Adrenal gland (tissue), 9 donors: ENCODE measurements at regions not wholly inside any gene's neighbourhood (a gene's known extent, or its start where the extent isn't known, plus 50 kb on each side); places are given as distances from the start of the nearest gene placed in this dataset.

Source experiments
- DNase-seq, 7 donors: peaks; one replicate each; pipeline ENCODE4 v3.0.0-alpha.2; 2019 to 2020
- H3K27ac ChIP-seq, 5 donors: fragments of 200-600 bp; sonication (generic) in 4 of 5; 1 replicate in 3 of 5; 2 replicates in 2 of 5; pipeline versions ENCODE4 v1.5.1 to v1.8.0; 2016 to 2020; ENCODE audit warnings: mild to moderate bottlenecking in 1 of 5
- H3K27me3 ChIP-seq: fragments of 200-600 bp; 2 replicates; pipeline ENCODE4 v1.8.0; 2021
- H3K36me3 ChIP-seq, 2 donors: fragments of 200-600 bp; replicated peaks in 1 of 2; 1 replicate in 1 of 2; 2 replicates in 1 of 2; pipeline versions ENCODE4 v1.5.1 to v1.8.0; 2018 to 2022
- H3K4me1 ChIP-seq, 2 donors: fragments of 200-600 bp; replicated peaks in 1 of 2; 1 replicate in 1 of 2; 2 replicates in 1 of 2; pipeline versions ENCODE4 v1.5.1 to v1.8.0; 2018 to 2021
- H3K4me3 ChIP-seq, 4 donors: fragments of 200-600 bp; sonication (generic) in 3 of 4; one replicate each; pipeline ENCODE4 v1.5.1; 2016 to 2018
- H3K9me3 ChIP-seq, 3 donors: fragments of 200-600 bp; sonication (generic) in 1 of 3; replicated peaks in 1 of 3; 1 replicate in 2 of 3; 2 replicates in 1 of 3; pipeline versions ENCODE4 v1.5.1 to v1.8.0; 2016 to 2021
- CTCF ChIP-seq, 6 experiments: fragments of 450-650 bp in 4 of 6; fragments of 200-600 bp in 2 of 6; sonication (generic) in 1 of 6; IDR thresholded peaks; 1 replicate in 5 of 6; 2 replicates in 1 of 6; pipeline versions ENCODE4 v1.5.1 to v1.8.0; 2016 to 2021; ENCODE audit warnings: antibody characterized with exemption in 6 of 6, mild to moderate bottlenecking in 2 of 6, moderate library complexity in 1 of 6
- POLR2A ChIP-seq, 2 donors: fragments of 450-650 bp; IDR thresholded peaks; one replicate each; pipeline ENCODE4 v1.6.1; 2017; ENCODE audit warnings: antibody characterized with exemption in 2 of 2, mild to moderate bottlenecking in 2 of 2, moderate library complexity in 1 of 2
- WGBS, 4 donors: extraction: QIAGEN DNeasy Blood & Tissue Kit in 2 of 4; methylation state at CpG; one replicate each; pipeline versions ENCODE4 v1.1.5 to v1.1.7; 2013 to 2017; 5-methylcytosine and 5-hydroxymethylcytosine counted together
- intact Hi-C, 2 donors: fragments of 100-400 bp; cut with DNase I; formaldehyde crosslinking; loops; one replicate each; pipeline versions ENCODE4 v1.14.1 to v1.15.0; 2022 to 2023
- donor health status: healthy with polysubstance abuse.
- donor health status: Bipolar disorder and iron deficiency.
- donor health status: DM: yes; HTN: yes; CAD: no.
- donor health status: DM: no; HTN: no; CAD: no.
- donor health status: DM: no; HTN: no; CAD: no.

- Histone ChIP-seq H3K4me3 (no peak overlapping the region), H3K36me3 (no peaks in the 10 kb centered on the region), H3K9me3 (no peaks in the 10 kb centered on the region), H3K4me1 (no peaks in the 10 kb centered on the region), H3K27me3 (no peaks in the 10 kb centered on the region), H3K27ac (no peak overlapping the region)
- no peak for DNase-seq
- TF ChIP-seq POLR2A (IDR thresholded peaks at IDR 0.05) (no peak), CTCF (IDR thresholded peaks at IDR 0.05) (no peak)
- intact Hi-C loops, result no loop called here
These were observed 801.5 kb downstream of the NR2F1-AS1 start for GRCh38 chr5:92779536-92779935.

GRCh38 chr5:92778261-92778660 is 802.8 kb downstream of the NR2F1-AS1 start:
- no peak overlapping the region for H3K4me3 ChIP-seq
- no peak for DNase-seq
- intact Hi-C loops, result no loop called here
- no peaks in the 10 kb centered on the region for H3K4me1 ChIP-seq
- TF ChIP-seq POLR2A (IDR thresholded peaks at IDR 0.05) (no peak), CTCF (IDR thresholded peaks at IDR 0.05) (no peak)
- H3K9me3 ChIP-seq, result no peaks in the 10 kb centered on the region
- 88 to 98% (median 93%) methylated on average over 3 of the region's 3 CpGs for WGBS, 4 donors
- H3K27ac ChIP-seq, result no peak overlapping the region
- H3K36me3 ChIP-seq, result no peaks in the 10 kb centered on the region
- H3K27me3 ChIP-seq, result no peaks in the 10 kb centered on the region

GRCh38 chr5:92777421-92777820 is 803.6 kb downstream of the NR2F1-AS1 start:
- Histone ChIP-seq H3K4me1 (no peaks in the 10 kb centered on the region), H3K27ac (no peak overlapping the region), H3K27me3 (no peaks in the 10 kb centered on the region), H3K36me3 (no peaks in the 10 kb centered on the region), H3K4me3 (no peak overlapping the region), H3K9me3 (no peaks in the 10 kb centered on the region)
- DNase-seq, result no peak
- no peak for TF ChIP-seq POLR2A (IDR thresholded peaks at IDR 0.05)
- no peak for TF ChIP-seq CTCF (IDR thresholded peaks at IDR 0.05)
- intact Hi-C loops, result no loop called here
- WGBS, 4 donors, result 65 to 75% (median 72%) methylated on average over 1 of the region's 1 CpG

GRCh38 chr5:92775711-92776615 is 805.1 kb downstream of the NR2F1-AS1 start:
- H3K36me3 ChIP-seq, result no peaks in the 10 kb centered on the region
- no peaks in the 10 kb centered on the region for H3K9me3 ChIP-seq
- H3K4me3 ChIP-seq, result no peak overlapping the region
- 78 to 93% (median 86%) methylated on average over 5 of the region's 5 CpGs for WGBS, 4 donors
- intact Hi-C loops, result no loop called here
- DNase-seq, result no peak
- H3K27me3 ChIP-seq, result no peaks in the 10 kb centered on the region
- no peak for TF ChIP-seq CTCF (IDR thresholded peaks at IDR 0.05)
- no peak for TF ChIP-seq POLR2A (IDR thresholded peaks at IDR 0.05)
- no peaks in the 10 kb centered on the region for H3K4me1 ChIP-seq
- no peak overlapping the region for H3K27ac ChIP-seq
